ENCODE measurements at regions not wholly inside any gene's neighbourhood (a gene's known extent, or its start where the extent isn't known, plus 50 kb on each side); places are given as distances from the start of the nearest gene placed in this dataset.

GRCh38 chr12:91574391-91574790 is 391.8 kb upstream of the DCN start:
- Histone ChIP-seq H3K36me3 (no peaks in the 10 kb centered on the region), H3K27ac (no peak overlapping the region), H3K27me3 (ENCODE audit: low read depth) (no peaks in the 10 kb centered on the region), H3K4me1 (no peaks in the 10 kb centered on the region), H3K9me3 (no peaks in the 10 kb centered on the region), H3K4me3 (no peak overlapping the region)
- intact Hi-C loops (cut with DNase I) = no loop called here
- DNase-seq = no peak
- ATAC-seq = no peak
- no peak for TF ChIP-seq CTCF (IDR thresholded peaks at IDR 0.05)

GRCh38 chr12:91572869-91573268 is 390.3 kb upstream of the DCN start:
- no peaks in the 10 kb centered on the region for H3K4me1 ChIP-seq
- H3K27ac ChIP-seq = no peak overlapping the region
- TF ChIP-seq CTCF (IDR thresholded peaks at IDR 0.05) = no peak
- H3K4me3 ChIP-seq = no peak overlapping the region
- H3K9me3 ChIP-seq = no peaks in the 10 kb centered on the region
- intact Hi-C loops (cut with DNase I) = no loop called here
- DNase-seq (no peak), ATAC-seq (no peak)
- H3K27me3 ChIP-seq (ENCODE audit: low read depth) = no peaks in the 10 kb centered on the region
- no peaks in the 10 kb centered on the region for H3K36me3 ChIP-seq

GRCh38 chr12:91567100-91567485 is 384.5 kb upstream of the DCN start:
- no peak for TF ChIP-seq CTCF (IDR thresholded peaks at IDR 0.05)
- no peaks in the 10 kb centered on the region for H3K27me3 ChIP-seq (ENCODE audit: low read depth)
- no peak for DNase-seq
- no peaks in the 10 kb centered on the region for H3K9me3 ChIP-seq
- no peak overlapping the region for H3K27ac ChIP-seq
- H3K4me3 ChIP-seq = no peak overlapping the region
- H3K4me1 ChIP-seq = no peaks in the 10 kb centered on the region
- intact Hi-C loops (cut with DNase I) = no loop called here
- no peak for ATAC-seq
- H3K36me3 ChIP-seq = no peaks in the 10 kb centered on the region

- H3K27ac ChIP-seq = no peak overlapping the region
- H3K27me3 ChIP-seq (ENCODE audit: low read depth) = no peaks in the 10 kb centered on the region
- intact Hi-C loops (cut with DNase I) = no loop called here
- H3K4me3 ChIP-seq = no peak overlapping the region
- no peak for TF ChIP-seq CTCF (IDR thresholded peaks at IDR 0.05)
- H3K9me3 ChIP-seq = no peaks in the 10 kb centered on the region
- no peak for ATAC-seq
- H3K4me1 ChIP-seq = no peaks in the 10 kb centered on the region
- no peaks in the 10 kb centered on the region for H3K36me3 ChIP-seq
- no peak for DNase-seq
Measured at GRCh38 chr12:91566328-91567099, 383.9 kb upstream of the DCN start.

GRCh38 chr12:91565846-91566245 is 383.2 kb upstream of the DCN start:
- ATAC-seq = no peak
- no peak overlapping the region for H3K27ac ChIP-seq
- H3K9me3 ChIP-seq = no peaks in the 10 kb centered on the region
- H3K36me3 ChIP-seq = no peaks in the 10 kb centered on the region
- no peaks in the 10 kb centered on the region for H3K4me1 ChIP-seq
- DNase-seq = no peak
- H3K4me3 ChIP-seq = no peak overlapping the region
- no peak for TF ChIP-seq CTCF (IDR thresholded peaks at IDR 0.05)
- no peaks in the 10 kb centered on the region for H3K27me3 ChIP-seq (ENCODE audit: low read depth)
- intact Hi-C loops (cut with DNase I) = no loop called here

All from lower lobe of right lung (tissue), 2 donors.